Cerebellar cortex (tissue), 1 donor: ENCODE measurements at regions not wholly inside any gene's neighbourhood (a gene's known extent, or its start where the extent isn't known, plus 50 kb on each side); places are given as distances from the start of the nearest gene placed in this dataset.

Experiments
- DNase-seq: peaks from one replicate; pipeline ENCODE4 v3.0.0-alpha.2; 2015; ENCODE audit warnings: low spot score

DNA sequence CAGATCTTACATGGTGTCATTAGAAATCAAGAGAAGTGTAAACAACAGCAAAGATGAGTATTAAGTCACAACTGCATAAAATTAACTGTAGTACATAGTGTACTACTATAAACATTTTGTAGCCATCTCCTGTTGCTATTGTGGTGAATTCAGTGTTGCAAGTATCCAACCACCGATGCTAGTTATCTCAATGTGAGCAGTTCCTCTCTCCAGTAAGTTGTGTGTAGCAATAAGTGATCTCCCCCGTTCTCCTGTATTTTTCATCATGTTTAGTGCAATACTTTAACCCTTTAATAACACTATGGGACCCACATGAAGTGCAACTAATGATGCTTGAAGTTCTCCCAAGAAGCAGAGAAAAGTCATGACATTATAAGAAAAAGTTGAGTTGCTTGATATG is 264.7 kb upstream of the KCNH8 start:
- no peak for DNase-seq

DNA sequence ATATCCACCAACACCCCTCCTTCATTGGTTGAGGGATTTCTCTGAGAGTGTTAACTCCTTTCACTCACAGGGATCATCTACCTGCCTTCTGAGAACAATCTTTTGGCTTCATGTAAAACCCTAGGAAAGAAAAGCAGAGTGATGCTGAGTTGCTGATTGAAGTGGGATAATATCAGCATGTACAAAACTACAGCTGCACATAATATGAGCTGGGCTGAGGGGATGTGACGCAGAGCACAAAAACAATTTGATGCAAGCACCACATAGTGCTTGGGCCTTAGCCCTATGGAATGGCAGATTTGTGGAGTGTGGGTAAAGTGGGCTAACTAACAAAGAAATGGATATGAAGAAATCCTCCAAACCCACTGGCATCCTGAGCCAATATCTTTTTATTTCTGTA is 267.6 kb upstream of the KCNH8 start:
- no peak for DNase-seq

DNA sequence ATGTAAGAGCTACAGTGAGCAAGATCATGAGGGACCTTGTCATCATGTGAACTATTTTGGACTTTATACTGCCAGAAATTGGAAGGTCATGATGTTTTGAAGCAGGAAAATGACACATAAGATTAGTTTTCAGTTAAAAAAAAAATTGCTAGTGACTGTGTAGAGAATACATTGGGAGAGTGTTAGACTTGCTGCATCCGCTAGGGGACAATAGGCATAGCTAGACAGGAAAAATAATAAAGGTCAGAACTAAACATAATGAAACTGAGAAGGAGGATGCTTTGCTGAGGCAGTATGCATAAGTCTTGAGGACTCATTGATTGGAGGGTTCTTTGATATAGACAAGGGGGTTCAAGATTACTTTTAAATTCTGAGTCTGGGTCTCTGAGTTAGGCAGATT is 275.8 kb upstream of the KCNH8 start:
- DNase-seq = no peak

GRCh38 chr3:18870642-18871041 is 277.7 kb upstream of the KCNH8 start:
- no peak for DNase-seq

DNA sequence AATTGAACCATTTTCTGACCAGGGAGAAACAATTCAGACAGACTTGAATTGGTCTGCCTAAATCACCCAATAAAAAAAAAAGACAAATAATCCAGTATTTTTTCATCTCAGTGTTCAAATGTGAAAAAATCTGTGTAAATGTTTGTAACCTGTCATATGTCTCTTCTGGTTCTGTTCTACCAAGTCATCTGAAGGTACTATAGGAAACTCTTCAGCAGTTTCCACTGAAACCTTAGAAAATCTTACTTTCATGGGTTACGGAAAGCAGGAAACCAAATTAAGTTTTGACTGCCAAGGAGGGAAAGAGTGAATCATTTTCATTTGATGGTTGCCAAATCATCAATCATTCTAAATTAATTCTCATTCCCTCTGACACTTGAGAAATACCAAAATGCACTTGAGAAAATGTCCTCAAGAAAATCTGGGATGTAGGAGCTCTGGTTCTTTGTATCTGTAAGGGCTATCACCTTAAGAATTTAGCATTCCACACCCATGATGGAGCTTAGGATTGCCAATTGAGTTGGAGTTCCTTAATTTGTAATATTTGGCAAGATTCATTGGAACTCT is 278.2 kb upstream of the KCNH8 start:
- DNase-seq = no peak

- no peak for DNase-seq
Observed at GRCh38 chr3:18868911-18869689, 279.2 kb upstream of the KCNH8 start.

DNA sequence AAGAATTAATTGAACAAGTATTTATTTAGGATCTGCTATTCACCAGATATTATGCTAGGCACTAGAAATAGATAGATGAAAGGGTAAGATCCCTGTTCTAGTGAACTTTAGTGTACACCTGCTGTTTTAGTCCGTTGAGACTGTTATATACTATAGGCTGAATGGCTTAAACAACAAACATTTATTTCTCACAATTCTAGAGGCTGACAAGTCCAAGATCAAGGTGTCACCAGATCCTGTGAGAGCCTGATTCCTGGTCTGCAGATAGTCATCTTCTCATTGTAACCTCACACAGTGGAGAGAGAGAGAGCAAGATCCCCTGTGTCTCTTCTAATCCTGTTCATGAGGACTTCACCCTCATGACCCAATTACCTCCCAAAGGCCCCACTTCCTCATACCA is 281.4 kb upstream of the KCNH8 start:
- no peak for DNase-seq

DNA sequence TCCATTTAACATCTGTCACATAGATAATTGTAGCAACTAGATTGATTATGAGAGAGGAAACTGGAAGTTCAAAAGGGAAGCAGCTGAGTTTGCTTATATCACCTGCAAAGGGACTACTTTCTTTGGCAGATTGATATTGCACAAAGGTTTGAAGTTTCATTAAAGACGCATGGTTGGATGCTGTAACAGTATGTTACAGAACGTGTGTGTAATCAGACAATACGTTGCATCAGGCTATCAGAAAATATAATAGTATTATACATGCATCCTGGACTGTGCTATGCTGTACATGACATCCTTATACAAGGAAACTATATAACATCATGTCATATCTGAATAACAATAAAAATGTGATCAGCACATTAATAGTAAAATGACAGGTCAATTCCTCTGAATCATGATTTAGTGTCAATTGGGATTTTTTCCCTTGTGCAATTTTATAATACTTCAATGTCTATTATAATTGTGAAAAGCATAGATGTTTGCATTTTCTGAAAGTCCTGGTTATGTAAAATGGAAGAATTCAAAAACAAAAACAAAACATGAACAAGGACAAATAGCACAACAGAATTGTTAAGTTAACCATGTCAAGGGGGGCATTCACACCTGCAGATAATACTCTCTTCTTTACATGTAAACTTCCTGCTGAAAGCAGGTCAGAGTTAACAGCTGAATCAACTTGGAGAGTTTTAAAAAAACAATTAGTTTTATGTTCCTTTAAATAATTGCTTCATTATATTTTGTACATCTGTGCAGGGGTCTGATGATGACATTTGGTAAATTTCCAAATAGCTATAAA is 283.2 kb upstream of the KCNH8 start:
- DNase-seq = no peak

DNA sequence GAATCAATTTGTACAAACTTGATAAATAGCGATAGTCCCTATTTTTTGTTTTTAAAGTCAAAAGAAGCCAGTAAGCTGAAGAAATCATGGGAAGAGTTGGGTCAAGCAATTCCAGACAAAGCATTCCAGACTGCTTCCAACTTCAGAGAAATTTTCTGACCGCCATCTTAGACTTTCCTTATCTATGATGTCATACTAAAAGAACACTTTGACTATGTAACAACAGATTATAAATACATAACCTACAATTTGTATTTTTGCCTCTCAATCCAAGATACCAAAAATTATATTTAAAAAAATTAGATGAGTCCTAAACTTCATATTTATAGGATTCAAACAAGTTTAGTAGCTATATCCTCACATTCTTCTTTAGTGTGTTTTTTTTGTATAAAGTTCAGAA is 286.2 kb upstream of the KCNH8 start:
- no peak for DNase-seq

DNA sequence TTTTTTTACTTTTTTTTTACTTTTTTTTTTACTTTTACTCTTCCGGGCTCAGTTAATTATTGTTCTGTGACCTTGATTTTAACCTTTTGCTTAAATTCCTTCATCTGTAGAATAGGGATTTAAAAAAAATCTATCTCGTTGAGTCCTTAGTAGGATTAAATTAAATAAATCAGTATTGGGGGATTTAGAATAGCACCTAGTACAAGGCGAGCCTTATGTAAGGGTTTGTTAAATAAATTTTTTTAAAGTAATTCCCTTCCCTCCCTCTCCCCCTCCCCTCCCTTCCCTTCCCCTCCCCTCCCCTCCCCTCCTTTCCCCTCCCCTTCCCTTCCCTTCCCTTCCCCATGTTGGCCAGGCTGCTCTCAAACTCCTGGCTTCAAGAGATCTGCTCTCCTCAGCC is 287.2 kb upstream of the KCNH8 start:
- no peak for DNase-seq

- DNase-seq = no peak
Observed at GRCh38 chr3:18853269-18853668, 295.0 kb upstream of the KCNH8 start.

- peak; percentile 4 for DNase-seq
Observed at GRCh38 chr3:18847583-18848197, 300.6 kb upstream of the KCNH8 start.

DNA sequence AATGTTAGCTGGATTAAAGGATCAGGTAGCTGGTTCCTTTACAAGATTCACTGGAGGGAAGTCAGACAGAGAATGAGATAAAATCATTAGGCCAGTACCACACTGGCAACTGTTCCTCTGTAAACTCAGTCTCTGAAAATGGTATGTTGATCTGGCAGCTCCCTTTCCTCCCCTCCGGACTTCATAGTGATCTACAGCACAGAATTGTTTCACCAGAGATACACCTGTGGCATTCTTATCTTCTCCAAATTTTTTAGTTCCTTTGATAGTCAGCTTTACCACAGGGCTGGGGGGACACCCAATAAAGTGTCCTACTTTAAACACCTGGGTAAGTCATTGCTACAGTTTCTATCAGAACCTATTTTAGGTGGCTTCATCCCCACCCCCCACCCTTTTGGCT is 304.3 kb upstream of the KCNH8 start:
- no peak for DNase-seq

DNA sequence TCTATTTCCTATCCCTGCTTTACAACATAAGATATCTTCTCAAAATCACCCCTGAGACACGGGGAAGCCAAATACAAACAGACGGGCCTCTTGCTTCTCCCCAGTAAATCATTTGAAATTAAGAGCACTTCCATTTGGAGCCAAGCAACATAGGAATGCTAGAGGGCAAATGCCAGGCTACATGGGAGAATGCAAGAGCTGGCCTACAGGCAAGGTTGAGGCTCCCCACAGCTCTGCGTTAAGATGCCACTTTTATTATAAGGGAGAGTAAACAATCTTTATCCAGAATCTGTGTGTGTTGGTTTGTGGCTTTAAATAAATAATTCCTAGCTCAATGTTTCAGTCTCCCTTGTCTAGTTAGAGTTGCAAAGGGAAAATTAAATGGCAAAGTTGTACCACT is 305.1 kb upstream of the KCNH8 start:
- DNase-seq = no peak

GRCh38 chr3:18841422-18842343 is 306.6 kb upstream of the KCNH8 start:
- no peak for DNase-seq

- DNase-seq = no peak
Observed at GRCh38 chr3:18840535-18841137, 307.7 kb upstream of the KCNH8 start.

DNA sequence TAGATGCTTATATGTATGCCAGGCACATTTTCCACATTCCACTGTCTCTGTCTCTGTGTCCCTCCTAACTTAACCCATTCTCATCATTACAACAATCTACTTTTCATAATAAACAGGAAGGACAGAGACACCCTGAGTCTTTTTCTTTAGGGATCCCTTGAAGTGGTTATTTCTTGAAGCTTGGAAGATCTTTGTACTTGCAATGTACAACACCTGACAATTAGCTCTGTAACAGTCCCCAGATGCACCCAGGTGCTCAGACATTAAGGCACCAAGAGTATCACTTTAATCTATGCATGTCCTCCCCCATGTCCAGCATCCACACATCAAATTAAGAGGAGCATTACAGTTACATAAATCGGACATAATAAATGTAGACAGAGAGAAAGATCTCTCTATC is 309.6 kb upstream of the KCNH8 start:
- no peak for DNase-seq

- no peak for DNase-seq
Observed at GRCh38 chr3:18837137-18837755, 311.1 kb upstream of the KCNH8 start.

DNA sequence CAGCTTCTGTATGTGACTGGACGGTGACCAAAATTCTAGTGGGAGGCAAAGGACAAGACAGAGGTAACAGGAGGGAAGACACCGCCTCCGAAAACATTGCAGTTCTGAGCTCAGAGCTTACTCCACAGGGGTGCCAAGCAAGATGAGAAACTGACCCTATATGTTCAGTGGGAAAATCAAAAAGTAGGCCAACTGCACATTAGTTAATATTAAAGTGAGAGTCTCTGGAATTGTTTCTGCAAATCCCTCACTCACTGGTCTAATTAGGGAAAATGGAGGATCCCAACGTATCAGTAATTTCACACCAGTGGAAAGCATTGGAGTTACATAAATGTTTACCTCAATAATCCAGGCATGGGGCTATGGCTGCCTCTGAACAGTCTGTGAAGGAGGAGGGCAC is 313.3 kb upstream of the KCNH8 start:
- no peak for DNase-seq

DNA sequence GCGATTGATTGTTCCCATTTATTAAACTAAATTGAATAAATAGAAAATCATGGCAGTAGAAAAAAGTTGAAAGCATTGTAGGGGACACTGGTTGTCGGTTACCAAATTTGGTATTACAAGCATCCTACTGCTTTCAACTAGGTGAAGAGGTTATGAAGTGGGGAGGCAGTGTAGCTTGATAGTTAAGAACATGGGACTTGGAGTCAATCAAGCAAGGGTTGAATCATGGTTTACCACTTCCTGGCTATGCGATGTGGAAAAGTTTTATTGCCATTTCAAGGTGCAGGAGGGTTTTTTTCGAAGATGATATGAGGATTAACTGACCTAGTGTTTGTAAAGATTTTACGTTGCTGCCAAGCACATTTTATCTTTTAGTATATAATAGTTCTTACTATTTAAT is 318.2 kb upstream of the KCNH8 start:
- DNase-seq = no peak

- no peak for DNase-seq
Observed at GRCh38 chr3:18828637-18829036, 319.7 kb upstream of the KCNH8 start.
